Esophagus muscularis mucosa (tissue), 3 donors: ENCODE measurements at regions not wholly inside any gene's neighbourhood (a gene's known extent, or its start where the extent isn't known, plus 50 kb on each side); places are given as distances from the start of the nearest gene placed in this dataset.

Source experiments
- CTCF ChIP-seq, 3 experiments: fragments of 200-600 bp in 2 of 3; fragments of 450-650 bp in 1 of 3; sonication (generic) in 2 of 3; IDR thresholded peaks; one replicate each; pipeline ENCODE4 v1.5.1; 2017 to 2019; ENCODE audit warnings: antibody characterized with exemption in 3 of 3, mild to moderate bottlenecking in 2 of 3, moderate library complexity in 1 of 3
- POLR2A ChIP-seq: fragments of 450-650 bp; IDR thresholded peaks from one replicate; pipeline ENCODE4 v1.6.1; 2017; ENCODE audit warnings: antibody characterized with exemption, moderate library complexity, mild to moderate bottlenecking, low read depth

- no peak for TF ChIP-seq CTCF (IDR thresholded peaks at IDR 0.05)
- TF ChIP-seq POLR2A: no peak
Observed at GRCh38 chr7:15813448-15813847, 127.0 kb upstream of the MEOX2 start.
